ENCODE measurements at regions not wholly inside any gene's neighbourhood (a gene's known extent, or its start where the extent isn't known, plus 50 kb on each side); places are given as distances from the start of the nearest gene placed in this dataset.

DNA sequence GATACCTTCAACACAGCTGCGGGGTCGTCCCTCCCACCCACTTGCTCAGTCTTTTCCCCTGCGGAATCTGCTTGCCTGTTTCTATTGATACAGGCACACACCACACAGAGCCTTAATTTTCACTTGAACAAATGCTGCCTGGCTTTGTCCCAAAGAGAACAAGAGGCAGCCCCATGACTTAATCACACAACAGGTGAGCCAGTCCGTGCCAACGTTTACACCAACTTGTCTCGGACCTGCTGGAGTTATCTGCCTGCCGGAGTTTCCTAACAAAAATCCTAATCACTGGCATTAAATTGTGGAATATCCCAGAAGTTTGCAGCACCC is 186.8 kb upstream of the RREB1 start:
- TF ChIP-seq POLR2A (IDR thresholded peaks at IDR 0.05) (no peak), CTCF (IDR thresholded peaks at IDR 0.05 in 8 of 11, conservative IDR thresholded peaks at IDR 0.05 in 3 of 11) (no peak)
